Left lung (tissue), 4 donors: ENCODE measurements at regions not wholly inside any gene's neighbourhood (a gene's known extent, or its start where the extent isn't known, plus 50 kb on each side); places are given as distances from the start of the nearest gene placed in this dataset.

Experiments
- ATAC-seq: fragments of 200-7000 bp; cut with Tn5 transposase; one replicate; pipeline ENCODE4 v1.9.1; 2020; ENCODE audit warnings: moderate library complexity
- DNase-seq, 4 donors: peaks; one replicate each; pipeline ENCODE4 v3.0.0-alpha.2; 2013 to 2020
- H3K27ac ChIP-seq, 2 donors: fragments of 200-600 bp; sonication (generic) in 1 of 2; one replicate each; pipeline versions ENCODE4 v1.5.0 to v1.8.0; 2020 to 2021
- H3K27me3 ChIP-seq, 2 donors: fragments of 200-600 bp; sonication (generic) in 1 of 2; one replicate each; pipeline versions ENCODE4 v1.5.0 to v1.8.0; 2020 to 2021
- H3K36me3 ChIP-seq, 2 donors: fragments of 200-600 bp; sonication (generic) in 1 of 2; one replicate each; pipeline versions ENCODE4 v1.5.0 to v1.8.0; 2020 to 2021
- H3K4me1 ChIP-seq, 2 donors: fragments of 200-600 bp; one replicate each; pipeline ENCODE4 v1.8.0; 2021
- H3K4me3 ChIP-seq, 2 donors: fragments of 200-600 bp; sonication (generic) in 1 of 2; one replicate each; pipeline versions ENCODE4 v1.5.0 to v1.8.0; 2020 to 2021; ENCODE audit warnings: mild to moderate bottlenecking in 1 of 2
- H3K9me3 ChIP-seq, 2 donors: fragments of 200-600 bp; sonication (generic) in 1 of 2; one replicate each; pipeline versions ENCODE4 v1.5.0 to v1.8.0; 2020 to 2021
- CTCF ChIP-seq, 2 donors: fragments of 200-600 bp; sonication (generic) in 1 of 2; IDR thresholded peaks; one replicate each; pipeline versions ENCODE4 v1.5.0 to v1.8.0; 2021; ENCODE audit warnings: antibody characterized with exemption in 2 of 2
- intact Hi-C, 2 donors: fragments of 100-400 bp; cut with DNase I; formaldehyde crosslinking; loops; one replicate each; pipeline versions ENCODE4 v1.11.2 to v1.14.2; 2022
- donor health status: DM: no; HTN: yes; CAD: no.
- donor health status: DM: no; HTN: no; CAD: no.

GRCh38 chr9:88730780-88731179 is 195.8 kb downstream of the NXNL2 start:
- Histone ChIP-seq H3K9me3 (no peaks in the 10 kb centered on the region), H3K4me1 (no peaks in the 10 kb centered on the region), H3K27me3 (no peaks in the 10 kb centered on the region), H3K4me3 (no peak overlapping the region), H3K27ac (no peak overlapping the region), H3K36me3 (no peaks in the 10 kb centered on the region)
- ATAC-seq (no peak), DNase-seq (no peak)
- no peak for TF ChIP-seq CTCF (IDR thresholded peaks at IDR 0.05)
- intact Hi-C loops = no loop called here

DNA sequence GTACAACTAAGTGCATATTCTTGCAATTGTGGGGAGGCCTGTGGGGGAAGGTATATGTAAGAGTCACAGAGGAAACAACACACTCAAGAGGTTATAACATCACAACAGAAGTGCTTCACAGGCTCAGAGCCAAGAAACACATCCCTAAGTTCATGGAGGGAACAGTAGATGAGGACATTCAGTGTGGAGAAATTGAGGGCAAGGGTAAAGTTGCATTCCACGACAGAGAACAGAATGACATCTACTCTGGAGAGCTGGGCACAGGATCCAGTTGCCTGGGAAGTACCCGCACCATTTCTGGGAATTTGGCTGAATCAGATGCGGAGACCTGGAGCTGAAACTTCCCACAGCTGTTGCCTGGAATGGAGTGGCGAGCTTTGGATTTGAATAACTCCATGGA is 197.2 kb downstream of the NXNL2 start:
- ATAC-seq (no peak), DNase-seq (no peak)
- no peak overlapping the region for H3K27ac ChIP-seq
- H3K36me3 ChIP-seq = no peaks in the 10 kb centered on the region
- intact Hi-C loops = no loop called here
- H3K4me3 ChIP-seq = no peak overlapping the region
- no peaks in the 10 kb centered on the region for H3K4me1 ChIP-seq
- no peaks in the 10 kb centered on the region for H3K27me3 ChIP-seq
- H3K9me3 ChIP-seq = no peaks in the 10 kb centered on the region
- no peak for TF ChIP-seq CTCF (IDR thresholded peaks at IDR 0.05)

DNA sequence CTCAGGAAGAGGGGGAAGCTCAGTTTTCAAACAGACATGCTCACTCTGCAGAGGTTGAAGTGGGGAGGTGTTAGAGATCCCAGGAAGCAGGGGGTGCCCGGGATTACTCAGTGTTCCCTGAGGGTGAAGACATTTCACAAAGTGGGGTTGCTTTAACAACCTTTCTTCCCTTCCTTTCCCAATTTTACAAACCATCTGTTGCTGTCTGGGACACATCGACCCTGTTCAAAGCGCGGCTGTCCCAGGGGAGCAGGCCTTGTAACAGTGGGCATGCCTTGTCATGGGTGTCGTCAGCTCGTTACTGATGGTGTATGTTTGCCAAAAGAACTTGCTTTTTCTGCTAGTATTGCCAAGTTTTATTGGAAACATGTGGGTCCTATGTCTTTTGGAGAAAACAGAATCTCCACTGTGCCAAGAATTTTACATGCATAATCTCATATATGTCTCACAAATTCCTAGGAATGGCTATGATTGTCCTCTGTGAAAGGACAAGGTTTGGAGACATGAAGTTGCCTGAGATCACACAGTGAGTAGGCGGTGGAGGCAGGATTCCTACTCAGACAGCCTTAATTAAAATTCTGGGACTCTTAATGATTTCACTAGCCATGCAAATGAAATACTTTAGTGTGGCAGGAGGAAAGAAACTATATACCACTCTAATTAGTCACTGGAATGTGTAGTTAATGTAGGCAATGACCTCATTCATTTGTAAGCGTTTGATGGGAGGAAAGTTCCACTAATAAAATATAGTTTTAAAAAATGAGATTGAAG is 198.9 kb downstream of the NXNL2 start:
- intact Hi-C loops = no loop called here

GRCh38 chr9:88734527-88734926 is 199.5 kb downstream of the NXNL2 start:
- no peak for TF ChIP-seq CTCF (IDR thresholded peaks at IDR 0.05)
- DNase-seq (no peak), ATAC-seq (no peak)
- no peaks in the 10 kb centered on the region for H3K9me3 ChIP-seq
- no peaks in the 10 kb centered on the region for H3K4me1 ChIP-seq
- H3K36me3 ChIP-seq = no peaks in the 10 kb centered on the region
- H3K27ac ChIP-seq = no peak overlapping the region
- intact Hi-C loops = no loop called here
- no peaks in the 10 kb centered on the region for H3K27me3 ChIP-seq
- H3K4me3 ChIP-seq = no peak overlapping the region

More for the DNA sequence above, 198.9 kb downstream of the NXNL2 start:
- H3K36me3 ChIP-seq = no peaks in the 10 kb centered on the region
- no peak overlapping the region for H3K4me3 ChIP-seq
- no peaks in the 10 kb centered on the region for H3K9me3 ChIP-seq
- H3K27me3 ChIP-seq = no peaks in the 10 kb centered on the region
- H3K4me1 ChIP-seq = no peaks in the 10 kb centered on the region
- no peak for DNase-seq
- ATAC-seq = no peak
- TF ChIP-seq CTCF (IDR thresholded peaks at IDR 0.05) = no peak
- no peak overlapping the region for H3K27ac ChIP-seq

DNA sequence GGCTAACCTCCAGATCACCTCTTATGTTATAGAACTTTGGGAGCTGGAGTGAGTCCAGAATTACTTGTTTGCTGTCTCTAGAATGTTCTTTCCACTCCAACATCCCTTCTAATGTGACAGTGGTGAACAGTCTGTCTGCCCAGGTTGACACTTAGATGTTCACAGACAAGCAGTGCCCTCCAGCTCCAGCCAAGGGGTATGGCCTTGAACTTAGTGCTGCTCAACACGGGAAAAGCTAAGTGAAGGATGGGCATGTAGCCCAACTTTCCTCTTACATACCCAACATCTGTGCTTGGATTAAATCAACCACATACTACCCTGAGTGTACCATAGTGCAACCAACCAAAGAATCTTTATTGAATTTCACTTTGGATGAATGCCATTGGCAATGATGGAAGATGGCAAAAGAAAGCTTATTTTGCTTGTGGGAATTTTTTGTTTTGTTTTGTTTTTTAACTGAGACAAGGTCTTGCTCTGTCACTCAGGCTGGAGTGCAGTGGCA is 201.2 kb downstream of the NXNL2 start:
- Histone ChIP-seq H3K9me3 (no peaks in the 10 kb centered on the region), H3K4me1 (no peaks in the 10 kb centered on the region), H3K27me3 (no peaks in the 10 kb centered on the region), H3K27ac (no peak overlapping the region), H3K36me3 (no peaks in the 10 kb centered on the region), H3K4me3 (no peak overlapping the region)
- intact Hi-C loops = no loop called here
- ATAC-seq (no peak), DNase-seq (no peak)
- no peak for TF ChIP-seq CTCF (IDR thresholded peaks at IDR 0.05)
